GM23338 (cell line): ENCODE measurements at regions not wholly inside any gene's neighbourhood (a gene's known extent, or its start where the extent isn't known, plus 50 kb on each side); places are given as distances from the start of the nearest gene placed in this dataset.

Experiments
- ATAC-seq: fragments of 200-7000 bp; cut with Tn5 transposase; 3 replicates; pipeline ENCODE4 v1.9.1; 2020
- DNase-seq: peaks from one replicate; pipeline ENCODE4 v3.0.0-alpha.2; 2015; ENCODE audit warnings: low spot score
- H2AFZ ChIP-seq: fragments of 200-600 bp; sonication (generic); 2 replicates; pipeline ENCODE4 v1.8.0; 2016; ENCODE audit warnings: antibody characterized with exemption, mild to moderate bottlenecking, moderate library complexity
- H3F3A ChIP-seq: fragments of 200-600 bp; sonication (generic); replicated peaks from 2 replicates; pipeline ENCODE4 v1.8.0; 2017; ENCODE audit warnings: antibody characterized with exemption, mixed run types, low read depth
- H3K27ac ChIP-seq: fragments of 200-600 bp; sonication (generic); 2 replicates; pipeline ENCODE4 v1.6.1; 2016; ENCODE audit warnings: low read depth
- H3K27me3 ChIP-seq: fragments of 200-600 bp; sonication (generic); 2 replicates; pipeline ENCODE4 v1.8.0; 2016; ENCODE audit warnings: mild to moderate bottlenecking, mixed run types, moderate library complexity; ENCODE audit not compliant: insufficient read depth
- H3K36me3 ChIP-seq: fragments of 200-600 bp; sonication (generic); 2 replicates; pipeline ENCODE4 v1.8.0; 2016; ENCODE audit warnings: mild to moderate bottlenecking; ENCODE audit not compliant: insufficient read depth
- H3K4me1 ChIP-seq: fragments of 200-600 bp; sonication (generic); 2 replicates; pipeline ENCODE4 v1.8.0; 2016; ENCODE audit warnings: mild to moderate bottlenecking, moderate library complexity; ENCODE audit not compliant: insufficient read depth
- H3K4me2 ChIP-seq: fragments of 200-600 bp; sonication (generic); 2 replicates; pipeline ENCODE4 v1.7.1; 2017; ENCODE audit warnings: mixed run types
- H3K4me3 ChIP-seq: fragments of 200-600 bp; sonication (generic); 2 replicates; pipeline ENCODE4 v1.6.1; 2016; ENCODE audit warnings: mixed run types
- H3K79me2 ChIP-seq: fragments of 200-600 bp; sonication (generic); replicated peaks from 2 replicates; pipeline ENCODE4 v1.8.0; 2017; ENCODE audit warnings: mild to moderate bottlenecking; ENCODE audit not compliant: insufficient read depth
- H3K9me2 ChIP-seq: fragments of 200-600 bp; sonication (generic); 2 replicates; pipeline ENCODE4 v1.8.0; 2017; ENCODE audit not compliant: insufficient read depth
- H4K20me1 ChIP-seq: fragments of 200-600 bp; sonication (generic); replicated peaks from 2 replicates; pipeline ENCODE4 v1.8.0; 2017; ENCODE audit warnings: mild to moderate bottlenecking; ENCODE audit not compliant: insufficient read depth
- H3K27ac Mint-ChIP-seq: 2 replicates; pipeline ENCODE4 v1.8.0; 2020; ENCODE audit warnings: inconsistent platforms, mild to moderate bottlenecking, moderate library complexity, mixed read lengths
- H3K27me3 Mint-ChIP-seq: 3 replicates; pipeline ENCODE4 v1.8.0; 2022; ENCODE audit warnings: low read depth, mild to moderate bottlenecking, moderate library complexity, mixed read lengths, inconsistent platforms; ENCODE audit not compliant: insufficient read depth, poor library complexity
- H3K36me3 Mint-ChIP-seq: 3 replicates; pipeline ENCODE4 v1.8.0; 2021; ENCODE audit warnings: low read depth, mild to moderate bottlenecking, inconsistent platforms, moderate library complexity, mixed read lengths
- H3K4me1 Mint-ChIP-seq: 3 replicates; pipeline ENCODE4 v1.8.0; 2020; ENCODE audit warnings: mild to moderate bottlenecking, inconsistent platforms, mixed read lengths
- H3K4me3 Mint-ChIP-seq: 3 replicates; pipeline ENCODE4 v1.8.0; 2021; ENCODE audit warnings: moderate library complexity, mild to moderate bottlenecking, inconsistent platforms, mixed read lengths
- H3K9me3 Mint-ChIP-seq: 3 replicates; pipeline ENCODE4 v1.8.0; 2020; ENCODE audit warnings: moderate library complexity, mild to moderate bottlenecking, inconsistent platforms, mixed read lengths
- CREB1 ChIP-seq: fragments of 250-450 bp; sonication (Bioruptor Pico); IDR thresholded peaks from 2 replicates; pipeline ENCODE4 v1.5.0; 2020; ENCODE audit warnings: low read depth, mild to moderate bottlenecking, moderate library complexity
- EZH2 ChIP-seq: fragments of 200-600 bp; sonication (generic); IDR thresholded peaks from one replicate; pipeline ENCODE4 v1.8.0; 2017; ENCODE audit warnings: antibody characterized with exemption, mild to moderate bottlenecking, low read depth; ENCODE audit not compliant: unreplicated experiment
- EZH2phosphoT487 ChIP-seq: fragments of 200-600 bp; sonication (generic); IDR thresholded peaks from one replicate; pipeline ENCODE4 v1.8.1; 2018; ENCODE audit warnings: antibody characterized with exemption; ENCODE audit not compliant: unreplicated experiment
- JUNB ChIP-seq: IDR thresholded peaks from one replicate; pipeline ENCODE4 v1.6.1; 2016; ENCODE audit warnings: antibody characterized with exemption; ENCODE audit not compliant: unreplicated experiment
- NANOG ChIP-seq: IDR thresholded peaks from 2 replicates; pipeline ENCODE4 v1.6.1; 2016; ENCODE audit warnings: antibody characterized with exemption, borderline replicate concordance
- POLR2AphosphoS5 ChIP-seq: IDR thresholded peaks from 2 replicates; pipeline ENCODE4 v1.6.1; 2016; ENCODE audit warnings: antibody characterized with exemption, low read depth
- STAT1 ChIP-seq: IDR thresholded peaks from one replicate; pipeline ENCODE4 v1.6.1; 2016; ENCODE audit warnings: antibody characterized with exemption; ENCODE audit not compliant: unreplicated experiment
- ZNF114 ChIP-seq: fragments of 250-450 bp; sonication (Bioruptor Pico); IDR thresholded peaks from 2 replicates; pipeline ENCODE4 v1.5.0; 2020; ENCODE audit warnings: mild to moderate bottlenecking, moderate library complexity
- ZNF331 ChIP-seq: fragments of 250-450 bp; sonication (Bioruptor Pico); IDR thresholded peaks from 2 replicates; pipeline ENCODE4 v1.5.0; 2020; ENCODE audit warnings: low read depth, mild to moderate bottlenecking, moderate library complexity
- ZNF462 ChIP-seq: fragments of 250-450 bp; sonication (Bioruptor Pico); IDR thresholded peaks from 2 replicates; pipeline ENCODE4 v1.5.0; 2020; ENCODE audit warnings: mild to moderate bottlenecking, moderate library complexity
- TF ChIP-seq, protein P1 (sequence below): IDR thresholded peaks from one replicate; pipeline ENCODE4 v1.6.1; 2018; ENCODE audit warnings: antibody characterized with exemption; ENCODE audit not compliant: unreplicated experiment
- TF ChIP-seq, protein P2 (sequence below): IDR thresholded peaks from 2 replicates; pipeline ENCODE4 v1.6.1; 2016; ENCODE audit warnings: antibody characterized with exemption
- TF ChIP-seq, protein P3 (sequence below), 2 experiments: fragments of 200-600 bp in 1 of 2; sonication (generic) in 1 of 2; conservative IDR thresholded peaks; 2 replicates each; pipeline versions ENCODE4 v1.5.1 to v1.6.1; 2016 to 2017; ENCODE audit warnings: antibody characterized with exemption in 2 of 2, low read depth in 2 of 2, mild to moderate bottlenecking in 2 of 2, moderate library complexity in 1 of 2

DNA sequence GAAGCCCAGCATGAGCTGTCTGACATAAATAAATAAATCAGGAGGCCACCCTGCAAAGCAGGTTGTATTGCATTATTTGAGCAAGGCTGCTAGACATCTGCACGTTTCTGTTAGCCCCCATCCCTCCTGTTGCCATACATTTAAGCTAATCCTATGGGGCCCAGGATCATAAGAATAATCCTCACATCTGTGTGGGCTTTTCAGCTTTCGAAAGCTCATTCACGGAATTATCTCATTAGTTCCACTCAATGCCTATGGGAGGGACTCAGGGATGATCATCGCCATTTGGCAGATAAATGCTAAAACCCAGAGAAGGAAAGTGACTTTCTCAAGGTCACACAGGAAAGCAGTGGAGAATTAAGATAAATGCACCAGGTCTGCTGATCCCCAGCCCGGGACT, 123.4 kb downstream of the TLE3 start:
- Histone ChIP-seq H3K4me1 (no peaks in the 10 kb centered on the region), H2AFZ (no peak overlapping the region), H3F3A (no peaks in the 10 kb centered on the region), H3K79me2 (no peaks in the 10 kb centered on the region), H3K36me3 (no peaks in the 10 kb centered on the region), H3K4me3 (no peak overlapping the region), H3K27ac (no peak overlapping the region), H4K20me1 (no peaks in the 10 kb centered on the region), H3K9me2 (no peaks in the 10 kb centered on the region), H3K4me2 (no peak overlapping the region), H3K27me3 (no peaks in the 10 kb centered on the region)
- H3K27ac Mint-ChIP-seq: no peak overlapping the region
- H3K4me3 Mint-ChIP-seq: no peak overlapping the region
- H3K4me1 Mint-ChIP-seq: peaks cover 8% of the 10 kb centered on the region
- no peaks in the 10 kb centered on the region; the same call in 2 of the 3 replicates for H3K9me3 Mint-ChIP-seq
- H3K27me3 Mint-ChIP-seq: peaks cover 5% of the 10 kb centered on the region
- H3K36me3 Mint-ChIP-seq: no peaks in the 10 kb centered on the region
- no peak for ATAC-seq
- no peak for TF ChIP-seq EZH2phosphoT487
- TF ChIP-seq, protein P1, sequence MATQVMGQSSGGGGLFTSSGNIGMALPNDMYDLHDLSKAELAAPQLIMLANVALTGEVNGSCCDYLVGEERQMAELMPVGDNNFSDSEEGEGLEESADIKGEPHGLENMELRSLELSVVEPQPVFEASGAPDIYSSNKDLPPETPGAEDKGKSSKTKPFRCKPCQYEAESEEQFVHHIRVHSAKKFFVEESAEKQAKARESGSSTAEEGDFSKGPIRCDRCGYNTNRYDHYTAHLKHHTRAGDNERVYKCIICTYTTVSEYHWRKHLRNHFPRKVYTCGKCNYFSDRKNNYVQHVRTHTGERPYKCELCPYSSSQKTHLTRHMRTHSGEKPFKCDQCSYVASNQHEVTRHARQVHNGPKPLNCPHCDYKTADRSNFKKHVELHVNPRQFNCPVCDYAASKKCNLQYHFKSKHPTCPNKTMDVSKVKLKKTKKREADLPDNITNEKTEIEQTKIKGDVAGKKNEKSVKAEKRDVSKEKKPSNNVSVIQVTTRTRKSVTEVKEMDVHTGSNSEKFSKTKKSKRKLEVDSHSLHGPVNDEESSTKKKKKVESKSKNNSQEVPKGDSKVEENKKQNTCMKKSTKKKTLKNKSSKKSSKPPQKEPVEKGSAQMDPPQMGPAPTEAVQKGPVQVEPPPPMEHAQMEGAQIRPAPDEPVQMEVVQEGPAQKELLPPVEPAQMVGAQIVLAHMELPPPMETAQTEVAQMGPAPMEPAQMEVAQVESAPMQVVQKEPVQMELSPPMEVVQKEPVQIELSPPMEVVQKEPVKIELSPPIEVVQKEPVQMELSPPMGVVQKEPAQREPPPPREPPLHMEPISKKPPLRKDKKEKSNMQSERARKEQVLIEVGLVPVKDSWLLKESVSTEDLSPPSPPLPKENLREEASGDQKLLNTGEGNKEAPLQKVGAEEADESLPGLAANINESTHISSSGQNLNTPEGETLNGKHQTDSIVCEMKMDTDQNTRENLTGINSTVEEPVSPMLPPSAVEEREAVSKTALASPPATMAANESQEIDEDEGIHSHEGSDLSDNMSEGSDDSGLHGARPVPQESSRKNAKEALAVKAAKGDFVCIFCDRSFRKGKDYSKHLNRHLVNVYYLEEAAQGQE: no peak
- no peak for TF ChIP-seq ZNF462 (CRISPR knock-in tag)
- TF ChIP-seq STAT1: no peak
- TF ChIP-seq CREB1: no peak
- TF ChIP-seq, protein P2, sequence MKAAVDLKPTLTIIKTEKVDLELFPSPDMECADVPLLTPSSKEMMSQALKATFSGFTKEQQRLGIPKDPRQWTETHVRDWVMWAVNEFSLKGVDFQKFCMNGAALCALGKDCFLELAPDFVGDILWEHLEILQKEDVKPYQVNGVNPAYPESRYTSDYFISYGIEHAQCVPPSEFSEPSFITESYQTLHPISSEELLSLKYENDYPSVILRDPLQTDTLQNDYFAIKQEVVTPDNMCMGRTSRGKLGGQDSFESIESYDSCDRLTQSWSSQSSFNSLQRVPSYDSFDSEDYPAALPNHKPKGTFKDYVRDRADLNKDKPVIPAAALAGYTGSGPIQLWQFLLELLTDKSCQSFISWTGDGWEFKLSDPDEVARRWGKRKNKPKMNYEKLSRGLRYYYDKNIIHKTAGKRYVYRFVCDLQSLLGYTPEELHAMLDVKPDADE: no peak
- no peak for TF ChIP-seq ZNF114
- TF ChIP-seq JUNB: no peak
- TF ChIP-seq, protein P3, sequence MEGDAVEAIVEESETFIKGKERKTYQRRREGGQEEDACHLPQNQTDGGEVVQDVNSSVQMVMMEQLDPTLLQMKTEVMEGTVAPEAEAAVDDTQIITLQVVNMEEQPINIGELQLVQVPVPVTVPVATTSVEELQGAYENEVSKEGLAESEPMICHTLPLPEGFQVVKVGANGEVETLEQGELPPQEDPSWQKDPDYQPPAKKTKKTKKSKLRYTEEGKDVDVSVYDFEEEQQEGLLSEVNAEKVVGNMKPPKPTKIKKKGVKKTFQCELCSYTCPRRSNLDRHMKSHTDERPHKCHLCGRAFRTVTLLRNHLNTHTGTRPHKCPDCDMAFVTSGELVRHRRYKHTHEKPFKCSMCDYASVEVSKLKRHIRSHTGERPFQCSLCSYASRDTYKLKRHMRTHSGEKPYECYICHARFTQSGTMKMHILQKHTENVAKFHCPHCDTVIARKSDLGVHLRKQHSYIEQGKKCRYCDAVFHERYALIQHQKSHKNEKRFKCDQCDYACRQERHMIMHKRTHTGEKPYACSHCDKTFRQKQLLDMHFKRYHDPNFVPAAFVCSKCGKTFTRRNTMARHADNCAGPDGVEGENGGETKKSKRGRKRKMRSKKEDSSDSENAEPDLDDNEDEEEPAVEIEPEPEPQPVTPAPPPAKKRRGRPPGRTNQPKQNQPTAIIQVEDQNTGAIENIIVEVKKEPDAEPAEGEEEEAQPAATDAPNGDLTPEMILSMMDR (conservative IDR thresholded peaks at IDR 0.05; ENCODE audit: low read depth in 2 of 2): no peak
- no peak for TF ChIP-seq NANOG
- no peak for TF ChIP-seq ZNF331 (CRISPR knock-in tag)
- no peak for TF ChIP-seq EZH2
- no peak for TF ChIP-seq POLR2AphosphoS5
- DNase-seq: no peak
